NT2/D1 (cell line): ENCODE measurements at regions not wholly inside any gene's neighbourhood (a gene's known extent, or its start where the extent isn't known, plus 50 kb on each side); places are given as distances from the start of the nearest gene placed in this dataset.

Experiments
- DNase-seq: peaks from one replicate; pipeline ENCODE4 v3.0.0-alpha.2; 2011; ENCODE audit warnings: low read depth, low spot score
- H3K27me3 ChIP-seq: 2 replicates; pipeline ENCODE4 v1.6.0; 2011; ENCODE audit warnings: mild to moderate bottlenecking; ENCODE audit not compliant: insufficient read length, insufficient read depth
- H3K36me3 ChIP-seq: 2 replicates; pipeline ENCODE4 v1.6.1; 2011; ENCODE audit warnings: mild to moderate bottlenecking, low read length, mixed read lengths; ENCODE audit not compliant: insufficient read depth, insufficient read length
- H3K4me1 ChIP-seq: 2 replicates; pipeline ENCODE4 v1.5.1; 2011; ENCODE audit not compliant: insufficient read depth, insufficient read length
- H3K4me3 ChIP-seq: 2 replicates; pipeline ENCODE4 v1.5.1; 2011; ENCODE audit warnings: low read depth; ENCODE audit not compliant: insufficient read length
- H3K9ac ChIP-seq: 2 replicates; pipeline ENCODE4 v1.6.0; 2011; ENCODE audit warnings: low read depth; ENCODE audit not compliant: insufficient read length
- H3K9me3 ChIP-seq: 2 replicates; pipeline ENCODE4 v1.5.1; 2011; ENCODE audit warnings: mild to moderate bottlenecking, low read length; ENCODE audit not compliant: insufficient read depth
- SUZ12 ChIP-seq: IDR thresholded peaks from 2 replicates; pipeline ENCODE4 v1.6.1; 2011; ENCODE audit not compliant: insufficient read length, insufficient read depth; ENCODE audit errors: extremely low read depth
- YY1 ChIP-seq: IDR thresholded peaks from 2 replicates; pipeline ENCODE4 v1.6.1; 2011; ENCODE audit not compliant: insufficient read length, insufficient read depth
- ZNF274 ChIP-seq: IDR thresholded peaks from 2 replicates; pipeline ENCODE4 v1.6.1; 2011; ENCODE audit warnings: mild to moderate bottlenecking, low read depth, low read length

DNA sequence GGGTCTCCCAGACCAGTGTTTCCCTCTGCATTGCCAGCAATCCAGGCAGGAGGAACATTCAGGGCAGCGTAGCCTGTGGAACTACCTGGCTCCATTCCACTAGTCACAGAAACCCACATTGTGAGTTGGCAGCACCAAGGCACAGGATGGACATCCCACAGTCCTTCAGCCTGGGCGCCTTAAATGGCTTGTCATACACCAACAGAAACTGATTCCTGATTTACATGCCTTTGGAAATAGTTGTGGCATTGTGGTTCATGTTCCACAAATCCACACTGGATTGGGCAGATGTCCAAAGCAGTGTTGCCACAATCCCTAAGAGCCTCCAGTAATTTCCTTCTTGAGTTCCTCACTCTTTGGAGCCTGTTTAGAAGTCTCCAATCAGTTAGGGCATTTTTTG is 225.6 kb downstream of the BLID start:
- H3K27me3 ChIP-seq: no peaks in the 10 kb centered on the region
- H3K4me1 ChIP-seq: no peaks in the 10 kb centered on the region
- no peaks in the 10 kb centered on the region for H3K36me3 ChIP-seq
- no peak for TF ChIP-seq YY1
- TF ChIP-seq SUZ12: no peak
- TF ChIP-seq ZNF274: no peak
- DNase-seq: no peak
- no peak overlapping the region for H3K9ac ChIP-seq
- H3K4me3 ChIP-seq: no peak overlapping the region
- peaks cover 5% of the 10 kb centered on the region; the same call in 1 of the 2 replicates for H3K9me3 ChIP-seq

GRCh38 chr11:121889931-121890330 is 226.1 kb downstream of the BLID start:
- no peak for DNase-seq
- TF ChIP-seq YY1 (no peak), SUZ12 (no peak), ZNF274 (no peak)
- H3K4me1 ChIP-seq: no peaks in the 10 kb centered on the region
- H3K4me3 ChIP-seq: no peak overlapping the region
- H3K27me3 ChIP-seq: no peaks in the 10 kb centered on the region
- no peaks in the 10 kb centered on the region for H3K36me3 ChIP-seq
- no peak overlapping the region for H3K9ac ChIP-seq
- peaks cover 5% of the 10 kb centered on the region; the same call in 1 of the 2 replicates for H3K9me3 ChIP-seq

- Histone ChIP-seq H3K4me3 (no peak overlapping the region), H3K9me3 (peaks cover 5% of the 10 kb centered on the region; the same call in 1 of the 2 replicates), H3K9ac (no peak overlapping the region), H3K4me1 (no peaks in the 10 kb centered on the region), H3K27me3 (no peaks in the 10 kb centered on the region), H3K36me3 (no peaks in the 10 kb centered on the region)
- no peak for TF ChIP-seq ZNF274
- no peak for DNase-seq
These were observed 226.8 kb downstream of the BLID start for GRCh38 chr11:121889186-121889585.

- DNase-seq: no peak
- Histone ChIP-seq H3K9ac (no peak overlapping the region), H3K4me1 (no peaks in the 10 kb centered on the region), H3K9me3 (peaks cover 5% of the 10 kb centered on the region; the same call in 1 of the 2 replicates), H3K27me3 (no peaks in the 10 kb centered on the region), H3K36me3 (no peaks in the 10 kb centered on the region), H3K4me3 (no peak overlapping the region)
- TF ChIP-seq SUZ12: no peak
- TF ChIP-seq YY1: no peak
These were observed 227.9 kb downstream of the BLID start for GRCh38 chr11:121887976-121888557.

DNA sequence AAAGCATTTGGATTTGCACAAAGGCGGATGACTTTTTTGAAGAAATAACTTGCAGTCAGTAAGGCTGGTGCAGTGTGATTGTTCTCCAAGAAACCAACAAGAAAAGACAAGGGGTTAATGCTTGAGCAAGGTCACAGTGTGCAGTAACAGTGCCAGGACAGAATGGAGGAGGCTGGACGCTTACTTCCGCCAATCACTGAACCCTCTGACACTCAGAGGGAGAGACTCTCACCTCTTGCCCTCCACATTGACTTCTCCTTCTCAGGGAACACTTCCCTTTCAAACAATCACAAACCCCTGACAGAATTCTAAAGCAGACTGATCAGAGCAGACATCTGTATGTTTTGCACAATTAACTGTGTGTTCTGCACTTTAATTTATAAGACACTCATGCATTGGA is 228.4 kb downstream of the BLID start:
- Histone ChIP-seq H3K9ac (no peak overlapping the region), H3K4me3 (no peak overlapping the region), H3K9me3 (peaks cover 5% of the 10 kb centered on the region; the same call in 1 of the 2 replicates), H3K4me1 (no peaks in the 10 kb centered on the region), H3K27me3 (no peaks in the 10 kb centered on the region), H3K36me3 (no peaks in the 10 kb centered on the region)
- TF ChIP-seq YY1: no peak
- TF ChIP-seq ZNF274: no peak
- TF ChIP-seq SUZ12: no peak
- no peak for DNase-seq

DNA sequence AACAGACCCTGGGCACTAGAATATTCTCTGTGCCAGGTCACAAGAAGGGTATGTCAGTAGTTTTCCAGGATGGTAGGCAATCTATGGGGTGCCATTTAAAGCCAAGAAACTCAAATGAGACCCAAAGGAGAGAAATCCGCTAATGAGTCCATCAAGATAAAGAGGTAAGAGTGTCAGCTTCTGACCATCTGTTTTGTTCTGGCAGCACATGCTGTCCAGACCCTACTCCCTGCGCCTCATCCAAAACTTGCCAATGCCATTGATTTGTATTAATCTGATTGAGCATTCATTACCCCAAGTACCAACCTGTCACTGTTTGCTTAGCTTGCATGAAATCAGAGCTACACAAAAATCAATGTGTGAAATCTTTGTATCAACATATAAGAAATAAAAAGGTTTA is 229.0 kb downstream of the BLID start:
- no peak for DNase-seq
- Histone ChIP-seq H3K9me3 (peaks cover 5% of the 10 kb centered on the region; the same call in 1 of the 2 replicates), H3K9ac (no peak overlapping the region), H3K4me1 (no peaks in the 10 kb centered on the region), H3K27me3 (no peaks in the 10 kb centered on the region), H3K36me3 (no peaks in the 10 kb centered on the region), H3K4me3 (no peak overlapping the region)
- no peak for TF ChIP-seq ZNF274
- TF ChIP-seq SUZ12: no peak
- TF ChIP-seq YY1: no peak

GRCh38 chr11:121886005-121886734 is 229.8 kb downstream of the BLID start:
- TF ChIP-seq ZNF274: no peak
- no peak for TF ChIP-seq YY1
- TF ChIP-seq SUZ12: no peak
- no peak overlapping the region for H3K9ac ChIP-seq
- H3K4me3 ChIP-seq: no peak overlapping the region
- no peaks in the 10 kb centered on the region for H3K4me1 ChIP-seq
- H3K27me3 ChIP-seq: no peaks in the 10 kb centered on the region
- H3K36me3 ChIP-seq: no peaks in the 10 kb centered on the region
- peaks cover 5% of the 10 kb centered on the region; the same call in 1 of the 2 replicates for H3K9me3 ChIP-seq
- DNase-seq: no peak
